GM12801 (cell line): ENCODE measurements at regions not wholly inside any gene's neighbourhood (a gene's known extent, or its start where the extent isn't known, plus 50 kb on each side); places are given as distances from the start of the nearest gene placed in this dataset.

ENCODE experiments used
- TF ChIP-seq, protein P1 (sequence below): IDR thresholded peaks from one replicate; pipeline ENCODE4 v1.5.1; 2011; ENCODE audit warnings: control low read depth; ENCODE audit not compliant: insufficient read length; ENCODE audit errors: extremely low read depth

DNA sequence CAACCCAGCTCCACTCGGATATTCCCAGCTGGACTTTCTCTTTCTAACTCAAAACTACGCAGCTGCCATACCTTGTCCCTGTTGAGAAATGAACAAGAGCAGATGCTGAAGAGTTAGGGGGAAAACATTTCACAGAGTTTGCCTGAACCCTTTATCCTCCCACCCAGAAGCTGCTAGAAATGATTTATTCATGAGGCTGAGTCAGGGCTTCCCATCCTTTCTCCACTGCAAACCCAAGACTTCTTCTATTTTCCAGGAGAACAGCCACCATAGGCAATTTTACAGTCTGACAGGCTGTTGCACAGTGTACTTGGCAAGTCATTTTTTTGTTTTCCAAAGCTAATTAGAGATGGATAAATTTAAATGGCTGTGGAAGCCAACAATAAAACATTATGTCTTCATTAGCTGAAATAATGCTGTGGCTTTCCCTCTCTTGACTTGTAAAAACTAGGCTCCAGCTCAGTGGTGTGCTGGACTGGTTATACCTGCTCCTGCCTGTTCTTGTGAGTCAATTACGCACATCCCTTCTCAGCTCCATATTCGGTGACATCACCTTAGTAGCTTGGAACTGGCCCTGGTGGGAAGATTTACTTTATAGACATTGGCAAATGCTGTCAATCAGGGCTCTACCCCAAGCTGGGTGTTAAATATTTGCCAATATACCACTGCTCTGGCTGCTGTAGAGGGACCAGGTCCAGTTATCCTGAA lies 71.9 kb downstream of the KIF4B start:
- TF ChIP-seq, protein P1, sequence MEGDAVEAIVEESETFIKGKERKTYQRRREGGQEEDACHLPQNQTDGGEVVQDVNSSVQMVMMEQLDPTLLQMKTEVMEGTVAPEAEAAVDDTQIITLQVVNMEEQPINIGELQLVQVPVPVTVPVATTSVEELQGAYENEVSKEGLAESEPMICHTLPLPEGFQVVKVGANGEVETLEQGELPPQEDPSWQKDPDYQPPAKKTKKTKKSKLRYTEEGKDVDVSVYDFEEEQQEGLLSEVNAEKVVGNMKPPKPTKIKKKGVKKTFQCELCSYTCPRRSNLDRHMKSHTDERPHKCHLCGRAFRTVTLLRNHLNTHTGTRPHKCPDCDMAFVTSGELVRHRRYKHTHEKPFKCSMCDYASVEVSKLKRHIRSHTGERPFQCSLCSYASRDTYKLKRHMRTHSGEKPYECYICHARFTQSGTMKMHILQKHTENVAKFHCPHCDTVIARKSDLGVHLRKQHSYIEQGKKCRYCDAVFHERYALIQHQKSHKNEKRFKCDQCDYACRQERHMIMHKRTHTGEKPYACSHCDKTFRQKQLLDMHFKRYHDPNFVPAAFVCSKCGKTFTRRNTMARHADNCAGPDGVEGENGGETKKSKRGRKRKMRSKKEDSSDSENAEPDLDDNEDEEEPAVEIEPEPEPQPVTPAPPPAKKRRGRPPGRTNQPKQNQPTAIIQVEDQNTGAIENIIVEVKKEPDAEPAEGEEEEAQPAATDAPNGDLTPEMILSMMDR: no peak

DNA sequence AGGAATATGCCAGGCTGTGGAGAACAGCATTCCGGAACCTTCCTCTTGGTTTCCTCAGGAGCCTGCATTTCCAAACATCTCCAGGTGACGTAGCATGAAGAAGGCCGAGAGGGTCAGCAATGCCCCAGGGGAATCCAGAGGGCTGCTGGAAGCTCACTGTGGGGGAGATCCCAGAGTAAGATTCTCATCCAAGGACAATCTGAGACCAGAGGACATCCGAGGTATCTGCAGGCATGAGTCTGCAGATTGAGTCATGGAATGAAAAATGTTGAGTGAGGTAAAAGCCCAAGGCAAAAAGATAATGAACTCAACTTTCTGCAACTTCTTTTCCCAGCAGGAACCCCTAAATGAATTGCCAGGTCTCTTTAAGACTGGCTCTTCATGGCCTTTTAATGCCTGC lies 73.5 kb downstream of the KIF4B start:
- TF ChIP-seq, protein P1: no peak

DNA sequence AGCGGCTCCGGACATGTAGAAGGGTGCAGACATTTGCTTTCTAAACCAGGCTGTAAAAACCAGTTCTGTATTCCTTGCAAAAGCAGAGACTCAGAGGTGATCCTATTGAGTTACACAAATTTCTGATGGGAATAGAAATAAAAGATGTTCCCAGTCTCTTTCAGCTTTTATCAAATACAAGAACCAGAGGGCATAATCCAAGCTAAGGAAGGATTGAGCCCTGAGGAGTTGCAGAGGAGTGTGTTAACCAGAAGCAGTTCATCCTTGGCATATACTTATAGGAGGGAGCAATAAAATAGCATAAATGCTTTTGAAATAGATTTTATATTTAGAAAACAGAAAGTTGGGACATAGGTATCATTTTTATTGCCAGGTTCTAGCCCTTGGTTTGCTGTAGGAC lies 75.3 kb downstream of the KIF4B start:
- TF ChIP-seq, protein P1: no peak

DNA sequence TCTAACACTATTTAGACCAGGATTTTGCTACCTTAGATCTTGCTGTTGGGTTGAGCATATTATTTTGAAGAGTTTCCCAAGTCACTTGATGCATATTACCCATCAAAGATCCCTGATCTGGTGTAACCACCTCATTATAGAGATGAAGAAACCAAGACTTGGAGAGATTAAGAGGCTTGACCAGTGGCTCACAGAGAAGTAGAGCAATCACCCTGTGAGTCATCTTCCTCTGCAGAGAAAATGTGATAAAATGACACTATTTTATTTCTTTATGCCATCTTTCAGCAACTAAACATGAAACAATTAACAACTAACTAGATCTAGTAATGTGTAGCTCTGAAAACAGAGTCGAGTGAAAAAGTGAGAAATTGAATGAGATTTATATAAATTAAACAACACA lies 76.1 kb downstream of the KIF4B start:
- TF ChIP-seq, protein P1: no peak

DNA sequence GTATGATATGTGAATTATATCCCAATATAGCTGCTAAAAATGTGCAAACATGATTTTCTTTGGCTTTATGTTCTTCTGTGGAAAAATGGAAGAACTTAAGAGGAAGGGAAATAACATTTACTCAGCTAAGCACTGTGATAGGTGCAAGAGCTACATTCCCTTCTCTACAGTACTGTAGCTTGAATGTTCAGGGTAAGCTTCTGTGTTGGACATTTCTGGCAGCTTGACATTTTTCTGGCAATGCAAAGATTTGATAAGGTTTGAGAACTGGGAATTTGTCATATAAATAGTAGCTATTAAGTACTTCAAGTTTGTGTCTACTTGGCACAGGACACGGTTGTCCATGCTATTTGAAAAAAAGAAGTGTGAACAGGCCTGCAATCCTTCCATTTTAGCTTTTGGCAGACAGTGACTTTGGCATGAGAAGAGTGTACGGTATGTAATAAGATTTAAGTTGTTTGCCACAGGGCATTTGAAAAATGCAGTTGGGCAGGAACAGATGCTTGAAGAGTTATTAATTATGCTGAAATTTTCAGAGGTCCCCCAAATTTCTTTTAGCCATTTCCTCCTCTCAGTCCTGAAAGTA lies 77.6 kb downstream of the KIF4B start:
- TF ChIP-seq, protein P1: no peak

DNA sequence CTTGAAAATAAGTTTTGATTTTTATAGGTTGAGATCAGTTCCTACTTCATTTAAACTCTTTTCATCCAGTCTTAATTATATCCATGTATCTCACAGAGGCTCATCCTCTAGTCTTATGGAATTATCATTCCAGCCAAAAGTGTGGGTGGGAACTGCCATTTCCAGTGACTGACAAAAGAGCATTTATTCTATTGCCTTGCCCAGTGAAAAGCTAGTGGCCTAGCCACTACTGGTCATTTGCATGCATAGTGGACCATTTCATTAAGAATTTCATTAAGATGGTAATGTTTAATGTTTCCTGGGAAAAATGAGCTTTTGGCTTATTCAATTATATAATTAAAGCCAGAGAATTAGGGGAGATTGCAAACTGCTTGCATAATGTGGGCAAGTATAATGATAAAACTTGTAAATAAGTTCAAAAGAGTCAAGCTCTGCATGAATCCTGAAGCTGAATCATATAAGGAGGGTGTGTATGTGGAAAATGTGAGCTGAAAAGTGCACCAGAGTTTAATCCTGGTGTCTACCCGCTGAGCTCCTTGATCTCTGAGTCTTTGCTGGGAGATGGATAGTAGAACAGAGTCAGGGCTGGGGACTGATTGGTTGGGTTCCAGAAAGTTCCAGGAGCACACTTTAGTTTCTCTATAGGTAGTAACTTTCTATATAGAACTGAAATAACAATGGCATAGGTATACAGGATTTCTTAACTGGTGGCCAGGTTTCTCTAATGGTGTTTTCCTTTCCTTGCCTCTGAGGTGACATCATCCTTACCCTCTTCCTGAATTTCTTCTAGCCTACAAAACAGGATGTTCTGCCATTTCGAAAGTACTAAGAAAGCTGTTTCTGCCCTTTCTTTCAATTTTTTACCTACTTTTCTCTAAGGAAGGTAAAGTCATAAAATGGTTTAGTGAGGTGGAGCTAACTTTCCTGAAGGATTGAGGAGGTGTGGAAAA lies 78.5 kb downstream of the KIF4B start:
- TF ChIP-seq, protein P1: no peak

DNA sequence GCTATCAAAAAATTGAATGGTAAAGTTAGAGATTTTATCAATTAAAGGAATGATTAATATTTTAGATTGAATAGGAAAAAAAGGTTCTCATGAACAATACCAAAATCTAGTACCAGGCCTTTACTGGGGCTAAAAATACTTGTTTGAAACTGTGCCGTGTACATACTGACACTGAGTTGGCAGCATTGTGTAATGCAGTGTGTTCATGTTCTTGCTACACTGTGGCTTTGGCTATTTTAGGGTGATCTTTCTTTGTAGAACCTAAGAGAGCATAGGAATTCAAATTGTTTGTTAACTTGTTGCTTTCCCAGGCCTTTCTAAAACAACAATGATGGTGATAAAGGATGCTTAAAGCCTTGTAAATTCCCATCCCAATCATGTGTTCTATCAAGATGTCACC lies 80.9 kb downstream of the KIF4B start:
- TF ChIP-seq, protein P1: no peak
